Dedifferentiated amniotic fluid mesenchymal stem cell (primary cell): ENCODE measurements at regions not wholly inside any gene's neighbourhood (a gene's known extent, or its start where the extent isn't known, plus 50 kb on each side); places are given as distances from the start of the nearest gene placed in this dataset.
"Not testable (repeated sequence)": the region's sequence is repeated elsewhere in the genome, so short reads cannot be mapped to it uniquely, and the experiment has no call there.

Experiments
- DNase-seq: peaks from one replicate; pipeline ENCODE4 v3.0.0-alpha.2; 2016; ENCODE audit errors: extremely low spot score

DNA sequence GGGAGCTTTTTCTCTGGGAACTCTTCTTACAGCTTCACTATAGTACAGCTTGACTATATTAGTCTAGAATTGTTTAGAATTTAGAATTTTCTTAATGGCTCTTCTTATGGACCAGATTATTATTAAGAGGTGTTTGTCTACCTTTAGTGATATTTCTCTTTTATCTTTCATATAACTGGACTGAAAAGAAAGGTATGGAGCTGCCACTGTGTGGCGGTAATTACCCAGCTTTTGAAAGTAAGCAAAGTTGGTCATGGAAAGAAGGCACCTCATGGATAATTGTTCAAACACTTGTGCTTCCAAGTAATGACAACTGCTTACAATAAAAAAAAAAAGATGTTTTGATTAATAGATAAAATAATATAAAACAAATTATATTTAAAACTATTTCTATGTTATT lies 1112.5 kb downstream of the TECRL start:
- DNase-seq, result no peak

- DNase-seq, result no peak
Observed at GRCh38 chr4:63275491-63275890, 1133.8 kb downstream of the TECRL start.

- DNase-seq, result no peak
Observed at GRCh38 chr4:63269156-63269555, 1140.1 kb downstream of the TECRL start.

GRCh38 chr4:63233671-63234070 lies 1175.6 kb downstream of the TECRL start:
- no peak for DNase-seq

GRCh38 chr4:63232058-63232457 lies 1177.2 kb downstream of the TECRL start:
- DNase-seq, result no peak

DNA sequence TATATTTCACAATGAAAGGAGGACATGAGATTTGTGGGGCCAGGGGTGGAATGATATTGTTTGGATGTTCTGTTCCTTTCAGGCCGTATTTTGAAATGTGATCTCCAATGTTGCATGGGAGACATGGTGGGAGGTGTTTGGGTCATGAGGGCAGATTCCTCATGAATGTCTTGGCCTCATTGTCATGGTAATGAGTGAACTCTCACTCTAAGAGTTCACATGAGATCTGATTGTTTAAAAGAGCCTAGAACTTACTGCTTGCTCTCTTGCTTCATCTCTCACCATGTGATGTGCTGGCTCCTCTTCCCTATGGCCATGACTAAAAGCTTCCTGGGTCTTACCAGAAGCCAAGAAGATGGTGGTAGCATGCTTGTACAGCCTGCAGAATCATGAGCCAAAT lies 1183.0 kb downstream of the TECRL start:
- DNase-seq, result no peak

DNA sequence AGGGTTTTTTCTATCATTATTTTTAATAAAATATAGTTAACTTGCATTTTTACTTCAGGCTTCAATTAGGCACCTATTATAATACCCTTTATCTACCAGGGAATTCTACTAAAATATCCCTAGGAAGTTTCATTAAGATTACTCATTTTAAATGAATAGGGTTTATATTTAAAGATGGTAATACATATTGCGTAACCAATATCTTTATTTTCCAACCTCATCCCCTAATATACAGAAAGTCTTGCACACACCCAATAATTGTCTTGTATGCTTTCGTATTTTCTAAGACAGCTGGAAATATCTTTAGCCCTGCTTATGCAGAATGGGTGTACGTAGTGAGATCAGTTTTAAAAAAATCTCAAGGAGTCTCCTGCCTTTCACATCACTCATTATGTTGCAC lies 1186.8 kb downstream of the TECRL start:
- DNase-seq, result no peak

GRCh38 chr4:63221477-63221876 lies 1187.8 kb downstream of the TECRL start:
- DNase-seq, result no peak

DNA sequence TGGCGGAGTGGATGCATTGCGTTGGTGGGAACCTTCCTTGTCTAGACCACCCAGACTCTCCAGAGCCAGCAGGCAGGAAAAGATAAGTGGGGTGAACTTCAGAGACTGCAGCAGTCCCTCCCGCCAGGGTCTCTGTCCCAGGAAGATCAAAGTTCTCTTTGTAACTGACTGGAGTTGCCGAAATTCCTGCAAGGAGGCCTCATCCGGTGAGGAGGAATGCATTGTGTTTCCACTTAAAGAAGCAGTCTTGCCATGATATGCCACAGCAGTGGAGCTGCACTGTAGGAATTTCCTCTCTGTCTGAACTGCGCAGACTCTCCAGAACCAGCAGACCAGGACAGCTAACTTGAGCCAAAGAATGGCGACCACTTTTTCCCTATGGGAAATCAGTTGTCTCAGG lies 1190.4 kb downstream of the TECRL start:
- no peak for DNase-seq

- no peak for DNase-seq
Observed at GRCh38 chr4:63214076-63214475, 1195.2 kb downstream of the TECRL start.

DNA sequence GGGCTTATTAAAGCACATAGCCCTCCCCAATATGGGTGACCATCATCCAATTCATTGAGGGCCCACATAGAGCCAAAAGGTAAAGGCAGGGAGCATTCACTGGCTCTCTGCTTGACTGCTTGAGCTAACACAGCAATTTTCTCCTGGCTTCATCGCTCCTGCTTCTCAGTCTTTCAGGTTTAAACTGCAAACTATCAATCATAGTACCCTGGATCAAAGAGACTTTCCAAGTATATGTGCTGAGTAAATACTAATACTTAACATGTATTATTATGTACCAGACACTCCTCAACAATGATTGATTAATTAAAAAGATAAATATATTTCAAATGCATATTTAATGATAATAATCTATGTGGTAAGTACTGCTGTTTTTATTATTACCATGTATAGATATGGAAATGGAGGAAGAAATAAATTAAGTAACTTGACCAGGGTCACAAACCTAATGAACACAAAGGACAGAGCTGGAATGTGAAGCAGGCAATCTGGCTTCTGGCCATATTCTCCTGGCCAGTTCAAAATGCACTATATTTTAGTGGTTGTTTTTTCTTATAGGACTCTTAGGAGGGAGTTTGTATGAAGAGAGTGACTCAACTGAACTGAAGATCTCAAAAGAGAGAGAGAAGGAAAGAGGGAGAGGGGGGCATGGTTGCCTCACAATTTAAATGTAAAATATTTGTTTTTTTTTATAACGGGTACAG lies 1197.3 kb downstream of the TECRL start:
- DNase-seq, result no peak

GRCh38 chr4:63211375-63211774 lies 1197.9 kb downstream of the TECRL start:
- DNase-seq, result no peak

- not testable (repeated sequence) for DNase-seq
Observed at GRCh38 chr4:63193029-63193428, 1216.2 kb downstream of the TECRL start.

GRCh38 chr4:63171341-63171740 lies 1237.9 kb downstream of the TECRL start:
- no peak for DNase-seq

- no peak for DNase-seq
Observed at GRCh38 chr4:63170923-63171322, 1238.3 kb downstream of the TECRL start.

DNA sequence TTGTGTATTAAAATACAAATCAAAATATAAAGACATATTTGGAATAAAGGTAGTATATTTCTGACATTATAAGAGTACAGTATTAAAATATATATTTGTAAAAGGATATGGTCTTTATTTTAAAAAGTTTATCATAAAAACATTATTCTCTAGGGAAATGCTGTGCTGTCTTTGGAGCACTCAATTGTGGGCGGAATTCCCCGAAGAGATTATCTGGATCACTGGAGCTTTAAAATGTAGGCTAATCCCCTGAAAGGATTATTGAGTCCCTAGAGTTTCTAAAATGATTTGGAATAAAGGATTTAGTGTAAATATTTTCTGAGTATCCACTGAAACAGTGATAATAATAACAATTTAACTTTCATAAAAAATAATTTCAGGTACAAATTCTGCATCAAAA lies 1239.4 kb downstream of the TECRL start:
- DNase-seq, result no peak

GRCh38 chr4:63155561-63155960 lies 1253.7 kb downstream of the TECRL start:
- DNase-seq, result no peak

DNA sequence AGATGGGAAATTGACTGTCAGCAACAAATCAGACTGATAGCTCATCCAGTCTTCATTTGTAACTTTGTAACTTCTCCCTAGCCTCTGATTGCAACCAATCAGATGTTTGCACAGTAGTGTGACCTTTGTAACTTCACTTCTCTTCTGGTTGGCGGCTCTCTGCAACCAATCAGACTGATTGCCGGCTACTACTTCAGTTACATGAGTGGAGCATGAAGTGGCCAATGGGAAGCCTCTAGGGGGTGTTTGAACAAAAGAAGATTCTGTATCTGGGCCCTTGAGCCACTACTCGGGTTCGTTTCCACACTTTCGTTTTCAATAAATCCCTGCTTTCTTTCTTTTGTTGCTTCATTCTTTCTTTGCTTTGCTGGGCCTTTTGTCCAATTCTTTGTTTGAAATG lies 1285.8 kb downstream of the TECRL start:
- DNase-seq, result no peak

DNA sequence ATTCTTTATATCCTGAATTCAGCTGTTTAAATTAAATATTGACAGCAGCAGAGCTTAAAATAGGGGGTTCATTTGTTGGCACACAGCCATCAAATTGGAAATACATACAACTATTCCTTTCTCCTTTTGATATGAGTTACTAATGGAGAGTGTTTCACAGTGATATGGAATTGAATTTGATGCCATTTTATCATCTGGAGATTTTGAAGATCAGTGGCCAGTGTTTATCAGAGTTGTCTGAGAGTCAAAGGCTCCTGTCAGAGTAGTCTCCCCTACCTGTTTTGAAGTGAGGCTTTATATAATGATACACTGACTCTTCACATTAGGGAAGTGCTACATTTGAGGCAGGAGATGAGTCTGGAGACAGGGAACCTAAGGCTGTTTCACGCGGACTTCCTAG lies 1286.3 kb downstream of the TECRL start:
- no peak for DNase-seq

DNA sequence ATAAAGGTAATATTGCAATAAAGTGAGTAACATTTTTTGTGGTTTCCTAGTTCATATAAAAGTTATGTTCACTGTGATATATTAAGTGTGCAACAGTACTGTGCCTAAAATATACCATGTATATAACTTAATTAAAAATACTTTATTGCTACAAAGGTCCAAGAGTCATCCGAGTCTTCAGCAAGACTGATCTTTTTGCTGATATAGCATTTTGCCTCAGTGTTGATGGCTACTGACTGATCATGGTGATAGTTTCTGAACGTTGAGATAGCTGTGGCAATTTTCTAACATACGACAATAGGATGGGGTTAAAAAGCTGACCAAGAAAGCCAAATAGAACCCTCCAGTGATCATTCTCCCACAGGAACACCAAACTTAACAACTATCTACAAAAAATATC lies 1302.7 kb downstream of the TECRL start:
- no peak for DNase-seq

DNA sequence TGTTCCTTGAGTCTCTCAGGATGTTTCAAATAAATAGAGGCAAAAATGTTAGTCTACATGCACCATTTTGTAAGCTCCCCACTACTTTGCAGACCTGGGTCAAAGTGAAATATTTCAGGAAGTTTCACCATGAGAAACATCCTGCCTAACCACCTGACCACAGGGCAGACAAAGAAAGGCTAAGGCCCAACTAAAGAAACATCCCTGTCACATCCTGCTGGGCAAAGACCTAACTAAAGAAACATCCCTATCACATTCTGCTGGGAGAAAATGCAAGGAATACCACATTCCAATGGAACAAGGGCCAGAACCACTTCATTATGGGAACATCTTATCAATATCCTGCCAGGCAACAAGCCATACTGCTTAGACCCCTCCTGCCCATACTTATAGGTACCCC lies 1303.4 kb downstream of the TECRL start:
- no peak for DNase-seq

DNA sequence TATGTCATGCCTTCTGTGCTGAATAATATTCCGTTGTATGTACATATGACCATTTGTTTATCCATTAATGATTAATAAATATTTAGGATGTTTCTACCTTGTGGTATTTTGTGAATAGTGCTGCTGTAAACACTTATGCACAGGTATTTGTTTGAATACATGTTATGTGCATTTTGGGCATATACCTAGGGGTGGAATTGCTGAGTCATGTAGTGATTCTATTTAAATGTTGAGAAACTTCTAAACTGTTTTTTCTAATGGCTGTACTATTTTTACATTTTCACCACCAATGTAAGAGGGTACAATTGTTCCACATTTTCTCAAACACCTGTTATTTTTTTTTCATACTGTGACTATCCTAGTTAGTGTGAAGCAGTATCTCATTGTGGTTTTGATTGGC lies 1318.6 kb downstream of the TECRL start:
- no peak for DNase-seq

- no peak for DNase-seq
Observed at GRCh38 chr4:63085091-63085490, 1324.2 kb downstream of the TECRL start.

- no peak for DNase-seq
Observed at GRCh38 chr4:63080934-63081333, 1328.3 kb downstream of the TECRL start.
